HG03558 (cell line): ENCODE measurements at regions not wholly inside any gene's neighbourhood (a gene's known extent, or its start where the extent isn't known, plus 50 kb on each side); places are given as distances from the start of the nearest gene placed in this dataset.
"Not testable (repeated sequence)": the region's sequence is repeated elsewhere in the genome, so short reads cannot be mapped to it uniquely, and the experiment has no call there.

Experiments used
- ATAC-seq: cut with Tn5 transposase; IDR thresholded peaks from one replicate; pipeline ENCODE4 v1.9.1; 2021; ENCODE audit warnings: moderate number of reproducible peaks; ENCODE audit not compliant: unreplicated experiment; ENCODE audit errors: extremely low read depth

- ATAC-seq, result no peak
Observed at GRCh38 chr2:8441371-8441770, 240.5 kb upstream of the ID2 start.

GRCh38 chr2:8441986-8442385 lies 239.9 kb upstream of the ID2 start:
- ATAC-seq, result no peak

- ATAC-seq, result no peak
Observed at GRCh38 chr2:8442833-8443486, 238.9 kb upstream of the ID2 start.

GRCh38 chr2:8445580-8445979 lies 236.3 kb upstream of the ID2 start:
- no peak for ATAC-seq

- ATAC-seq, result not testable (repeated sequence)
Observed at GRCh38 chr2:8446751-8447150, 235.1 kb upstream of the ID2 start.

GRCh38 chr2:8447610-8448221 lies 234.1 kb upstream of the ID2 start:
- no peak for ATAC-seq

- ATAC-seq, result no peak
Observed at GRCh38 chr2:8448824-8449556, 232.9 kb upstream of the ID2 start.

- no peak for ATAC-seq
Observed at GRCh38 chr2:8451273-8451672, 230.6 kb upstream of the ID2 start.

GRCh38 chr2:8452296-8452695 lies 229.6 kb upstream of the ID2 start:
- ATAC-seq, result no peak

- ATAC-seq, result no peak
Observed at GRCh38 chr2:8452979-8453903, 228.6 kb upstream of the ID2 start.

GRCh38 chr2:8453904-8454302 lies 228.0 kb upstream of the ID2 start:
- ATAC-seq, result no peak

GRCh38 chr2:8454797-8455196 lies 227.1 kb upstream of the ID2 start:
- ATAC-seq, result no peak

- ATAC-seq, result no peak
Observed at GRCh38 chr2:8455236-8456150, 226.4 kb upstream of the ID2 start.

- no peak for ATAC-seq
Observed at GRCh38 chr2:8456151-8457091, 225.4 kb upstream of the ID2 start.

GRCh38 chr2:8457092-8457481 lies 224.8 kb upstream of the ID2 start:
- no peak for ATAC-seq

- ATAC-seq, result no peak
Observed at GRCh38 chr2:8457699-8458502, 224.0 kb upstream of the ID2 start.

- no peak for ATAC-seq
Observed at GRCh38 chr2:8458503-8459459, 223.1 kb upstream of the ID2 start.
